Spleen (tissue), 11 donors: ENCODE measurements at regions not wholly inside any gene's neighbourhood (a gene's known extent, or its start where the extent isn't known, plus 50 kb on each side); places are given as distances from the start of the nearest gene placed in this dataset.

ENCODE experiments used
- DNase-seq: peaks from one replicate; pipeline ENCODE4 v3.0.0-alpha.2; 2020
- H3K27ac ChIP-seq, 8 donors: fragments of 200-600 bp; sonication (generic) in 7 of 8; 1 replicate in 4 of 8; 2 replicates in 4 of 8; pipeline versions ENCODE4 v1.5.0 to v1.8.0; 2016 to 2021; ENCODE audit warnings: inconsistent platforms in 4 of 8, mild to moderate bottlenecking in 4 of 8, moderate library complexity in 1 of 8
- H3K27me3 ChIP-seq, 7 donors: fragments of 200-600 bp; sonication (generic) in 6 of 7; replicated peaks in 1 of 7; 1 replicate in 4 of 7; 2 replicates in 3 of 7; pipeline versions ENCODE4 v1.5.0 to v1.8.0; 2016 to 2021; ENCODE audit warnings: inconsistent platforms in 3 of 7, mild to moderate bottlenecking in 1 of 7
- H3K36me3 ChIP-seq, 6 donors: fragments of 200-600 bp; sonication (generic) in 5 of 6; 1 replicate in 4 of 6; 2 replicates in 2 of 6; pipeline versions ENCODE4 v1.5.0 to v1.8.0; 2016 to 2021; ENCODE audit warnings: inconsistent platforms in 2 of 6
- H3K4me1 ChIP-seq, 6 donors: fragments of 200-600 bp; sonication (generic) in 5 of 6; 1 replicate in 3 of 6; 2 replicates in 3 of 6; pipeline versions ENCODE4 v1.5.0 to v1.8.0; 2016 to 2021; ENCODE audit warnings: inconsistent platforms in 3 of 6
- H3K4me3 ChIP-seq, 8 donors: fragments of 200-600 bp; sonication (generic) in 7 of 8; 1 replicate in 4 of 8; 2 replicates in 4 of 8; pipeline versions ENCODE4 v1.5.0 to v1.8.0; 2016 to 2021; ENCODE audit warnings: inconsistent platforms in 4 of 8, mild to moderate bottlenecking in 4 of 8, moderate library complexity in 2 of 8
- H3K9me3 ChIP-seq, 8 donors: fragments of 200-600 bp; sonication (generic) in 7 of 8; 1 replicate in 4 of 8; 2 replicates in 4 of 8; pipeline versions ENCODE4 v1.5.0 to v1.8.0; 2016 to 2021; ENCODE audit warnings: inconsistent platforms in 4 of 8
- CTCF ChIP-seq, 11 experiments: fragments of 200-600 bp in 7 of 11; fragments of 450-650 bp in 4 of 11; sonication (generic) in 4 of 11; IDR thresholded peaks in 8 of 11; conservative IDR thresholded peaks in 3 of 11; 1 replicate in 7 of 11; 2 replicates in 4 of 11; pipeline versions ENCODE4 v1.4.0 to v1.8.0; 2016 to 2021; ENCODE audit warnings: antibody characterized with exemption in 11 of 11, inconsistent platforms in 4 of 11, mild to moderate bottlenecking in 1 of 11
- POLR2A ChIP-seq, 3 donors: fragments of 450-650 bp; IDR thresholded peaks; one replicate each; pipeline ENCODE4 v1.5.1; 2017; ENCODE audit warnings: antibody characterized with exemption in 3 of 3, mild to moderate bottlenecking in 1 of 3
- POLR2AphosphoS5 ChIP-seq, 3 donors: sonication (generic); formaldehyde crosslinking; IDR thresholded peaks; one replicate each; pipeline ENCODE4 v1.5.1; 2017; ENCODE audit warnings: antibody characterized with exemption in 3 of 3
- WGBS, 5 donors: extraction: QIAGEN DNeasy Blood & Tissue Kit in 3 of 5; methylation state at CpG; one replicate each; pipeline versions ENCODE4 v1.1.5 to v1.1.7; 2013 to 2018; 5-methylcytosine and 5-hydroxymethylcytosine counted together
- intact Hi-C: fragments of 100-400 bp; cut with DNase I; formaldehyde crosslinking; loops from one replicate; pipeline ENCODE4 v1.15.0; 2023; ENCODE audit warnings: low total_unique reads
- donor health status: healthy with polysubstance abuse.
- donor health status: DM: no; HTN: no; CAD: no; lungs with moderate emphysema.
- donor health status: DM: no; HTN: no; CAD: no.
- donor health status: Bipolar disorder and iron deficiency.
- donor health status: healthy.
- donor health status: DM: no; HTN: no; CAD: no.
- donor health status: DM: yes; HTN: yes; CAD: no.

GRCh38 chr20:40422656-40423055 lies 266.4 kb downstream of the MAFB start:
- no peak overlapping the region for H3K27ac ChIP-seq
- no peak for DNase-seq
- no peak overlapping the region for H3K4me3 ChIP-seq
- TF ChIP-seq POLR2A (IDR thresholded peaks at IDR 0.05), result no peak
- TF ChIP-seq CTCF (IDR thresholded peaks at IDR 0.05 in 8 of 11, conservative IDR thresholded peaks at IDR 0.05 in 3 of 11), result no peak
- TF ChIP-seq POLR2AphosphoS5 (IDR thresholded peaks at IDR 0.05), result no peak
- peaks cover 0 to 10% (median 0%) of the 10 kb centered on the region in 6 donors for H3K4me1 ChIP-seq
- intact Hi-C loops, result no loop called here
- H3K27me3 ChIP-seq, result no peaks in the 10 kb centered on the region
- no peaks in the 10 kb centered on the region for H3K9me3 ChIP-seq
- no peaks in the 10 kb centered on the region for H3K36me3 ChIP-seq

DNA sequence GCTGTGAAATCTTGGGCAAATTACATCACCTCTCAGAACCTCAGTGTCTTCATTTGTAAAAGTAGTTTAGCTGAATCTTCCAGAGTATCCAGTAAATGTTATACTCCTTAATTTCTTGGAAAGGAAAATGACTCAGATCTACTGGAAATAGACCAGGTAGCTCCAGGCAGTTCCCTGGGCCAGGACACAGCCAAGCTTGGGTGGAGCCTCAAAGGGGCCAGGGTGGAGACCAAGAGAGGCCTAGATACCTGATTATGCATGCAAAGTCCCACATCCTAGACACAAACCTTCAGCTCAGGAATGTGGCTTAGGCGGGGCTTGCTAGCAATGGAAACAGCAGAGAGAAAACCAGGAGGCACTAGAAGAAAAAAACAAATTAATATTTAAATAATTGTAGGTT lies 272.8 kb downstream of the MAFB start:
- intact Hi-C loops, result no loop called here
- DNase-seq, result no peak
- WGBS, 5 donors, result 76 to 94% (median 86%) methylated on average over 1 of the region's 1 CpG
- Histone ChIP-seq H3K27ac (no peak overlapping the region), H3K4me3 (no peak overlapping the region), H3K27me3 (no peaks in the 10 kb centered on the region), H3K36me3 (no peaks in the 10 kb centered on the region), H3K4me1 (no peaks in the 10 kb centered on the region), H3K9me3 (peaks cover 0 to 20% (median 13%) of the 10 kb centered on the region in 8 donors)
- TF ChIP-seq POLR2A (IDR thresholded peaks at IDR 0.05), result no peak

DNA sequence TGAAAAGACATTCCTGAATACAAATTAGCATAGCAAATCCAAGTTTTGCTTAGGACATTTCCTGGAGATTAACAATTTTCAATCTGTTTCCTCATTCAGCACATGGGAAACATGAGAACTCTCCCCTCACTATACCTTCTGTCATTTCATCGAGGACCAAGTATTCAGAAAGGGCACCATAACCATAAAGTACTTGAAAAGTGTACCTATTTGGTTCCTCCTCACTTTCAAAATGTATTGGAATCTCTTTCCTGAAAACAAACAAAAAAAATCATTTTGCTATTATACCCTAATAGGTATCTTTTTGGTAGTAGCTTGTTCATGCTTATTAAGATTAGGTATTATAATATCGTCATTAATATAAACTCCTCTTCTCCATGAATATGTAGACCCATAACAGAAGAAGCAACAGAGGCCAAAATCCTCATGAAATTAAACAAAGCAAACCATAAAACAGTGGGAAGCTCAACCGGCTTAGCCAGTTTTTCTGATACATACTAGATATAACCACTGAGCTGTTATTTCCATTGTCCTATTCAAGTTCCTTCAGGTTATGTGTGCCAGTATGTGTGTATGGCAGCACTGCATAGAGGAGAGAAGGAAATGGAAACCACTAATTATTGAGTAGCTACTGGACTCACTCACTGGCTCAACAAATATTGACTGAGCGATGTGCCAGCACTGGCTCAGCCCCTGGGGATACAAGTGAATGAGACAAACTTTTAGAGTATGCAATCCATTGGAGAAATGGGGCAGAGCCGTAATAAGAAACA lies 274.0 kb downstream of the MAFB start:
- no peak overlapping the region for H3K4me3 ChIP-seq
- no peaks in the 10 kb centered on the region for H3K36me3 ChIP-seq
- no peak overlapping the region for H3K27ac ChIP-seq
- TF ChIP-seq POLR2A (IDR thresholded peaks at IDR 0.05) (no peak), POLR2AphosphoS5 (IDR thresholded peaks at IDR 0.05) (no peak), CTCF (IDR thresholded peaks at IDR 0.05 in 8 of 11, conservative IDR thresholded peaks at IDR 0.05 in 3 of 11) (no peak)
- H3K9me3 ChIP-seq, result peaks cover 0 to 20% (median 13%) of the 10 kb centered on the region in 8 donors
- DNase-seq, result no peak
- no peaks in the 10 kb centered on the region for H3K27me3 ChIP-seq
- no peaks in the 10 kb centered on the region for H3K4me1 ChIP-seq
- 87 to 95% (median 91%) methylated on average over 5 of the region's 5 CpGs for WGBS, 5 donors
- intact Hi-C loops, result no loop called here

DNA sequence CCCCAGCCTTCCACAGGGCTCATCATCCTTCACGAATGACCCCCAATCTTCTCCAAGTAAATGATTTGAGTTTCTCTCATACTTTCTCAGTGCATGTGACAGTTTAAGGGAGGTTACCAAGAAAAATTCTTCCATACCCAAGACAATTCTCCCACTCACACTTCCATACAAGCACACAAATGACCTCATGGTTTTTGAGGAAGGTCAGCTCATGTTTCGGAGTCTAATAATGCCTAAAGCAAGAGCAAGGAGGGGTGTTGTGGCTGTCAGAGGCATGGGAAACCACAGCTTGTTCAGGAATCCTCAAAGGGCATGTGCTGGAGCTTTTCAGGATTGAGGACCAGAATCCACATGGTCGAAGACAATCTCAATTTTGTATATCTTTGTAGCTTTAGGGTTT lies 279.0 kb downstream of the MAFB start:
- intact Hi-C loops, result no loop called here
- WGBS, 5 donors, result 80 to 87% (median 82%) methylated on average over 3 of the region's 3 CpGs
- no peak for DNase-seq
- H3K9me3 ChIP-seq, result no peaks in the 10 kb centered on the region
- H3K4me1 ChIP-seq, result no peaks in the 10 kb centered on the region
- H3K27ac ChIP-seq, result no peak overlapping the region
- no peak for TF ChIP-seq CTCF (IDR thresholded peaks at IDR 0.05 in 8 of 11, conservative IDR thresholded peaks at IDR 0.05 in 3 of 11)
- no peak for TF ChIP-seq POLR2AphosphoS5 (IDR thresholded peaks at IDR 0.05)
- TF ChIP-seq POLR2A (IDR thresholded peaks at IDR 0.05), result no peak
- no peaks in the 10 kb centered on the region for H3K36me3 ChIP-seq
- no peak overlapping the region for H3K4me3 ChIP-seq
- H3K27me3 ChIP-seq, result peaks cover 0 to 6% (median 0%) of the 10 kb centered on the region in 7 donors
